Retinal pigment epithelial cell (primary cell): ENCODE measurements at regions not wholly inside any gene's neighbourhood (a gene's known extent, or its start where the extent isn't known, plus 50 kb on each side); places are given as distances from the start of the nearest gene placed in this dataset.

Experiments used
- DNase-seq: peaks from one replicate; pipeline ENCODE4 v3.0.0-alpha.2; 2010; ENCODE audit warnings: low read depth
- H3K4me3 ChIP-seq: 2 replicates; pipeline ENCODE4 v1.5.1; 2011; ENCODE audit warnings: mild to moderate bottlenecking, low read length, control low read depth, moderate library complexity
- CTCF ChIP-seq: conservative IDR thresholded peaks from 2 replicates; pipeline ENCODE4 v1.5.1; 2011; ENCODE audit warnings: low read depth, low read length, control low read depth, inconsistent platforms

GRCh38 chr13:33615436-33615835 lies 202.5 kb upstream of the RFC3 start:
- H3K4me3 ChIP-seq = no peak overlapping the region
- DNase-seq = no peak
- no peak for TF ChIP-seq CTCF

GRCh38 chr13:33616130-33616529 lies 201.8 kb upstream of the RFC3 start:
- no peak for DNase-seq
- TF ChIP-seq CTCF = no peak
- H3K4me3 ChIP-seq = no peak overlapping the region

- TF ChIP-seq CTCF = no peak
- no peak for DNase-seq
Measured at GRCh38 chr13:33617055-33617454, 200.9 kb upstream of the RFC3 start.

GRCh38 chr13:33624253-33624652 lies 193.7 kb upstream of the RFC3 start:
- TF ChIP-seq CTCF = no peak
- H3K4me3 ChIP-seq = no peak overlapping the region
- DNase-seq = no peak

More at GRCh38 chr13:33617055-33617454, 200.9 kb upstream of the RFC3 start:
- no peak overlapping the region for H3K4me3 ChIP-seq

- no peak for DNase-seq
- H3K4me3 ChIP-seq = no peak overlapping the region
- no peak for TF ChIP-seq CTCF
Measured at GRCh38 chr13:33624740-33625139, 193.2 kb upstream of the RFC3 start.

GRCh38 chr13:33626407-33626806 lies 191.5 kb upstream of the RFC3 start:
- no peak for DNase-seq
- H3K4me3 ChIP-seq = no peak overlapping the region
- no peak for TF ChIP-seq CTCF

GRCh38 chr13:33628662-33629061 lies 189.3 kb upstream of the RFC3 start:
- TF ChIP-seq CTCF = no peak
- no peak overlapping the region for H3K4me3 ChIP-seq
- no peak for DNase-seq
